ENCODE measurements at regions not wholly inside any gene's neighbourhood (a gene's known extent, or its start where the extent isn't known, plus 50 kb on each side); places are given as distances from the start of the nearest gene placed in this dataset.

- no peak for TF ChIP-seq CTCF (IDR thresholded peaks at IDR 0.05; ENCODE audit: borderline replicate concordance, extremely low read depth, low read length, poor library complexity, severe bottlenecking)
- no peak for TF ChIP-seq EZH2 (IDR thresholded peaks at IDR 0.05; ENCODE audit: borderline replicate concordance, low read depth, low read length, severe bottlenecking)
These were observed 56.8 kb upstream of the LANCL2 start for GRCh38 chr7:55308186-55308929.
